GM23338 (cell line): ENCODE measurements at regions not wholly inside any gene's neighbourhood (a gene's known extent, or its start where the extent isn't known, plus 50 kb on each side); places are given as distances from the start of the nearest gene placed in this dataset.

Experiments used
- CREB1 ChIP-seq: fragments of 250-450 bp; sonication (Bioruptor Pico); IDR thresholded peaks from 2 replicates; pipeline ENCODE4 v1.5.0; 2020; ENCODE audit warnings: low read depth, mild to moderate bottlenecking, moderate library complexity
- CTCF ChIP-seq, 2 experiments: fragments of 200-600 bp in 1 of 2; sonication (generic) in 1 of 2; conservative IDR thresholded peaks; 2 replicates each; pipeline versions ENCODE4 v1.5.1 to v1.6.1; 2016 to 2017; ENCODE audit warnings: antibody characterized with exemption in 2 of 2, low read depth in 2 of 2, mild to moderate bottlenecking in 2 of 2, moderate library complexity in 1 of 2
- ETS1 ChIP-seq: IDR thresholded peaks from 2 replicates; pipeline ENCODE4 v1.6.1; 2016; ENCODE audit warnings: antibody characterized with exemption
- EZH2 ChIP-seq: fragments of 200-600 bp; sonication (generic); IDR thresholded peaks from one replicate; pipeline ENCODE4 v1.8.0; 2017; ENCODE audit warnings: antibody characterized with exemption, mild to moderate bottlenecking, low read depth; ENCODE audit not compliant: unreplicated experiment
- EZH2phosphoT487 ChIP-seq: fragments of 200-600 bp; sonication (generic); IDR thresholded peaks from one replicate; pipeline ENCODE4 v1.8.1; 2018; ENCODE audit warnings: antibody characterized with exemption; ENCODE audit not compliant: unreplicated experiment
- JUNB ChIP-seq: IDR thresholded peaks from one replicate; pipeline ENCODE4 v1.6.1; 2016; ENCODE audit warnings: antibody characterized with exemption; ENCODE audit not compliant: unreplicated experiment
- NANOG ChIP-seq: IDR thresholded peaks from 2 replicates; pipeline ENCODE4 v1.6.1; 2016; ENCODE audit warnings: antibody characterized with exemption, borderline replicate concordance
- POLR2AphosphoS5 ChIP-seq: IDR thresholded peaks from 2 replicates; pipeline ENCODE4 v1.6.1; 2016; ENCODE audit warnings: antibody characterized with exemption, low read depth
- REST ChIP-seq: IDR thresholded peaks from one replicate; pipeline ENCODE4 v1.6.1; 2018; ENCODE audit warnings: antibody characterized with exemption; ENCODE audit not compliant: unreplicated experiment
- ZNF114 ChIP-seq: fragments of 250-450 bp; sonication (Bioruptor Pico); IDR thresholded peaks from 2 replicates; pipeline ENCODE4 v1.5.0; 2020; ENCODE audit warnings: mild to moderate bottlenecking, moderate library complexity
- ZNF331 ChIP-seq: fragments of 250-450 bp; sonication (Bioruptor Pico); IDR thresholded peaks from 2 replicates; pipeline ENCODE4 v1.5.0; 2020; ENCODE audit warnings: low read depth, mild to moderate bottlenecking, moderate library complexity

- TF ChIP-seq CTCF (conservative IDR thresholded peaks at IDR 0.05; ENCODE audit: low read depth in 2 of 2) (no peak), EZH2phosphoT487 (no peak), EZH2 (no peak), REST (no peak), POLR2AphosphoS5 (no peak), CREB1 (no peak), NANOG (no peak), JUNB (no peak), ETS1 (no peak), ZNF331 (CRISPR knock-in tag) (no peak), ZNF114 (CRISPR knock-in tag) (no peak)
These were observed 64.3 kb upstream of the ZNF716 start for GRCh38 chr7:57385668-57386067.
